ENCODE measurements at regions not wholly inside any gene's neighbourhood (a gene's known extent, or its start where the extent isn't known, plus 50 kb on each side); places are given as distances from the start of the nearest gene placed in this dataset.

DNA sequence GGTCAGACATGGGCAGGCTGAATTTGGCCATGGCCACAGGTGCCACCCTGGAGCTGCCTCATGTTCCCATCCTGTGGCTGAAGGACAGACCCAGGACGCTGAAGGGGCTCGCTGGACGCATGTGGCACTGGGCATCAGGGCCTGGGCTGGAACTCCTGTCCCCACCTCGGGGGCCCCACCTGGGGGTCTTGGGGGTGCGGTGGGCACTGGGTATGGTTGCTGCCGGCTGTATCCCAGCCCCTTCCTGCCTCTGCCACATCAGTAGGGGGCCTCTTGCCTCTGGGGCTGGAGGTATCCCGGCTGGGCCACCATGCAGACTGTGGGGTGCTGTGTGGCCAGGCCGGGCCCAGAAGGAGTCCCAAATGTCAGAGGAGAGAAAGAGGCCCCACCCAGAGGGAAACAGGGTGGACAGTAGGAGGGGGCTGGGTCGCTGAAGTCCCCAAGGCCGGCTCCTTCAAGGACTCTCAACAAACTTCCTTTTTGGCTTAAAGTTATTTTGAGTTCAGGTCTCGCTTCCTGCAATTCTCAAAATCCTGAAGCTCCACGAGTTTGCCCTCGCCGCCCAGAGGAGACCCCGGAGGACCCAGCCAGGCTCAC is 78.7 kb downstream of the SIK1 start:
- DNase-seq (ENCODE audit: low read depth in 2 of 2): no peak

- DNase-seq (ENCODE audit: low read depth in 2 of 2): no peak
Measured at GRCh38 chr21:43347461-43348169, 79.3 kb downstream of the SIK1 start.

GRCh38 chr21:43346551-43346950 is 80.4 kb downstream of the SIK1 start:
- no peak for DNase-seq (ENCODE audit: low read depth in 2 of 2)

GRCh38 chr21:43345746-43346409 is 81.1 kb downstream of the SIK1 start:
- DNase-seq (ENCODE audit: low read depth in 2 of 2): peak in 1 of 2 donors; percentile 65

DNA sequence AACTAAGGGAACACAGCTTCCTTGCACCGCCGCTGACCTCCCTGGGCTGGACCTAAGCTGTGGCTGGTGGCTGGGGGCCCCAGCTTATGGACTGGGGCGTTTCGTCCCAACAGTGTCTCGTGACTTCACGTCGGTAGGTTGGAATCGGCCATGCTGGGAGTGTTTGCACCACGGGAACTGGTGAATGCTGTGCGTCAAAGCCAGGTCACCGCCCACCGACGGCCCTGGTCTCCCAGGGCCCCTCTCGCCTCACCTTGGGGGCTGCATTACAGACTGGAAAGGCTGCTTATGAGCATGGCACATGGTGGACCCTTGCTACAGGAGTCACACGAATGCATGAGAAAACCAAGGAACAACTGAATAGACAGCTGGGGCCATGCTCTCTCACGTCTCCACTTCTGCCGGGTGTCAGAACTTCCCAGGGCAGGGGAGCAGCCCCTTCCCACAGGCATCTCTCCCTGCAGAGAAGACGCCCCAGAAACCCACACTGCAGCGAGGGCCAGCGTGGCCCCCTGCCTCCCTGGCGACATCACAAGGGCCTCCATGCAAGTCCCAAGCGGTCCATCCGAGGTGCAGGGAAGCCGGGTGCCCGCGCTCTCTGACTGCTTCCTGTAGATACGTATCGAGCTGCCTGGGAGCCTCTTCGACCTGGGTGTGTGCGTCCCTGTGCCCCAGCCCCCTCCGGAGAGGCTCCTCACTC is 81.7 kb downstream of the SIK1 start:
- no peak for DNase-seq (ENCODE audit: low read depth in 2 of 2)

GRCh38 chr21:43343992-43344886 is 82.7 kb downstream of the SIK1 start:
- no peak for DNase-seq (ENCODE audit: low read depth in 2 of 2)

DNA sequence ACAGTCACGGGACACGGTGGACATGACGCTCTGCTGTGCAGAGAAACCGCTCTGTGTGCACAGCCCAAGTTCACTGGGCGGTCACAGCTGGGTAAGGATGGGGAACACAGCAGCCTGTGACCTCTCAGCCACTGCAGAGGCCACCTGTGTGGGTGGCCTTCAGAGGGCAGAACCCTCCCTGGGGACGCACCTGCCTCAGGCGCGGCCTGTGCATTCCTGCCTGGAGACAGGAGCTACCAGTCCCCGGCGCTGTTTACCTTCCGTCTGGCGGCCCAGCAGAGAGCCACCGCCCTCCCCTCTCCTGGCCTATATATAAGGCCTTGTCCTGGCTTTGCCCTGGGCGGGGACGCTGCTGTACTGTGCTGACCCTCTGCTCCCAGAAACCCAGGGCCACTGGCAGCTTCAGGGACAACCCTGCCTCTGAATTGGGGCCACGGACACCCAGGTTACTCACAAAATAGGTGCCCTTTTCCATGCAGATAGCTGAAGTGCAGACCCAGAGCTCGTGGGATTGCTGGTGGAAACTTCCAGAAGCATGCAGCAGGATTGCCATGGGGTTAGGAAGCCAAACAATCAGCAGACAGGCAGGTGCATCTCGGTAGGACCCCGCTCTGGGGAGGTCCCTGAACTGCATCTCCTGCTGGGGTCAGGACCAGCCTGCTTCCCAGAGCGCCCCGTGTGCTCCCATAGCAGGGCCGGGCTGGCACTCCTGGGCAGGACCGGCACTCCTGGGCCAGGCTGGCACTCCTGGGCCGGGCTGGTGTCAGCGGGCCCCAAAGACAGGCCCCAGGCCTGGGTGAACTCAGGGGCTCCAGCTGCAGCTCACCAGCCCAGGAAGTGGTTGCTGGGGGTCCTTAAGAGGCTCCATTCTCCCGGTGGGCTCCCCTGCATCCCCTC is 83.6 kb downstream of the SIK1 start:
- no peak for DNase-seq (ENCODE audit: low read depth in 2 of 2)

DNA sequence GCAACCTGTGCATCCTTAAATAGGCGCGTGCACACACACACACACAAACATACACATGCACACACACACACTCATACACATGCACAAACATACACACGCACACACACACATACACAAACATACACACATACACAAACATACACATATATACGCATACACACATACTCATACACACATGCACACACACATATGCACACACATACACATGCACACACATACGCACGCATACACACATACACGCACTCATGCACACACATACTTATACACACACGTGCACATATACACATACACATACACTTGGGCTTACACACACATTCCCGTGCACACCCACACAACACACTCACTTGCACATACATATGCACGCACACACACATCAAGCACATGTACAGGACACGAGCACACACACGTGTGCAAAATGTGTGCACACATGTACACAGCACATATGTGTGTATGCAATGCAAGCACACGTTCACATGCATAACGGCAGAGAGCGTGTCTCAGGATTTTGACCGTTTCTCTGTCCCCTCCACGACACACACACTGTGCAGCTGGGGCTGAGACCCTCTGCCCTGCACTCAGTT is 84.5 kb downstream of the SIK1 start:
- no peak for DNase-seq (ENCODE audit: low read depth in 2 of 2)

DNA sequence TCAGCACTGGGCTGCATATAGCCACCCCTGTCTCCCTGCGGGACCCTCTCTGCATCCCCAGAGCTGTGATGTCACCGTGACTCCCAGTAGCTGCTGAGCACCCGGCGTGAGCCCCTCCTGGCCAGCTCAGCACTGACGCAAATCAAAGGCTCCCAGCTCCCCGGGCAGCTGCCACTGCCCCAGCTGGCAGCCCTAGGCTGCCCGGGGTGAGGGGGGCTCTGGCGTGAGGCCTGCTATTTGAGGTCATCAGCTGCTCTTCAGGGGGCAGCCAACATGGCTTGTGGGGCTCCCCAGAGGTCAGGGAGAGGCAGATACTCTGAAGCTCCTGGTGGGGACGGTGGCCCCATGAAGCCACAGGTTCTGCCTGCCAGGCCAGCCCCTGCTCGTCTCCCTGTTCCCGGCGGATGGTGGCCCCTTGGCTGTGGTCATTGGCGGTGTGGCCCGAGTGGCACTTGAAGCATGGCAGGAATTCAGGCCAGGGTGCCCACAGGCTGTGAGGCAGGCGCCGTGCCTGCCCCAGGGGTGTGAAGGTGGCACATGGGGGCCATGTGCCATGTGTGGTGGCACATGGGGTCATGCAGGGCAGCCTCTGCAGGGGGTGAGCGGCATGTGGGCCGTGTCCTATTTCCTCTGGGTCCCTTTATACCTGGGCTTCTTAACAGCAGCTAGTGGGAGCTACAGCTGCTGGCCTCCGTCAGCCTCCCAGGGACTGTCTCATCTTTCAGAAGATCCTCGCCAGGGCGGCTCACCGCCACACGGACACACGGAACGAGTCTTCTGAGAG is 85.4 kb downstream of the SIK1 start:
- no peak for DNase-seq (ENCODE audit: low read depth in 2 of 2)

DNA sequence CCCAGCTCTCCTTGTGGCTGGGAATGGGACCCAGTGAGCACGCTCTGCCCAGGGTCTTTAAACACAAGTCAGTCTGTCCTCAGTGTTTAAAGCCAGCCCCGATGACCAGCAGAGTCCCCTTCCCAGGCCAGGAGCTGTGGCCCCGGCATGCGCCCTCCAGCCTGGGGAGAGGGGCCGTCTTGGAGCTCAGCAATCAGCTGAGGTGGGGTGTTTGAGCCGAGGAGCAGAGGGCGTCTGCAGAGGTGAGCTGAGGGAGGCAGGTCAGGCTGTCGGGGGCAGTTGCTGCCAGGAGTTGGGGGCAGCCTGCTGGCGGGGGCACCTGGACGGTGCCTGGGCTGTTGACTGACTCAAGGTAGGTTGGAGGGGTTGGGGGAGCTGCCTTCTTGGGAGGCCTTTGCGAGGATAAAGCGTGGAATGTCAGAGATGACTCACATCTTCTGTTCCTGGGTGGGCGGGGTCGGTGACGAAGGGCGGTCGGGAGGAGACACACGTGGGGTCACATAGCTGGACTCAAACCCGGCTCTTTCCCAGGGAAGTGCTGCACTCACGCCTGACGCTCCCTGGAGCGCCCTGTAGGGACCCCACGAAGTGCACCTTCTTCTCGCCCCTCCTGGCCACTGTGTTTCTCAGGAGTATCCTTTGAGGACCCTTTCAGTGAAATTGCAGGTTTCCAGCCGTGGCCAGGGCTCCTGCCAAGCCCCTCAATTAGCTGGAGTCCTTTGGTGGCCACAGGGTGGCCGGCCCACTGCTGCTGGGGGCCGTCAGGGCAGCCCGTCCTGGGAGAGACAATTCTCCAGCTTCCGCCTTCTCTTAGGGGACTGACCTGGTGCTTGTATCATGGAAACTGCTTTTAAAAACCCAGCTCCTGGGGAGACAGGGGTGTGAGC is 86.2 kb downstream of the SIK1 start:
- peak in 1 of 2 donors; percentile 68 for DNase-seq (ENCODE audit: low read depth in 2 of 2)

DNA sequence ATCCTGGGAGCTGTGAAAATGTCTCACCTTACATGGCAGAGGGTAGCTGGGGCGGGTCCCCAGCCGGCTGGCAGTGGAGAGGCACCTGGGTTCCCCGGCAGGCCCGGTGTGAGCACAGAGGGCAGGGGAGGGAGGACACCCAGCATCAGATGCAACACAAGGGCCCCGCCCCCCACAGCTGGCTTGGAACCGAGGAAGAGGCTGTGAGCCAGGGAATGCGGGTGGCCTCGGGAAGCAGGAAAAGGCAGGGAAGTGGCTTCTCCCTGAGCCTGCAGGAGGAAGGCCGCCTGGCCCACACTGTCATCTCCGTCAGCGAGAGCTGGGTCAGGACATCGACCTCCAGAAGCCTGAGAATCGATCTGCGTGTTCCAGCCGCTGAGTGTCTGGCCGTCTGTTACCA is 87.3 kb downstream of the SIK1 start:
- peak in 1 of 2 donors; percentile 32 for DNase-seq (ENCODE audit: low read depth in 2 of 2)

DNA sequence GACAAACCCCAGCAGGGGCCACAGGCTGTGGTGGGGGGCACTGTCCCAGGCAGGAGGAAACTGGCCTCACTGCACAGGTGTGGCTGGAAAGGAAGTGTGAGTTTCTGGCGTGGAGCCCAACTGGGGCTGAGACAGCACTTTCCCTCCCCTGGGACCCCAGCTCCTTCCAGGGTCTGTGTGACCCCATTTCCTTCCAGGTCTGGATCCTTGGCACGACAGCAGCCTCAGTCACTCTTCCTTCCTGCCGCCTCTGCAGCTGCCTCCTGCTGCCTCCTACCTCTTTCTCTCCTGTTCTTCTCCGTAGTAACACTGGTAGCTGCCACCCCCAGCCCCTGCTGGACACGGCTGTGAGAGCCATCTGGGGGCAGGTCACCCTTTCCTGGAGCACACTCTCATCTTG is 88.0 kb downstream of the SIK1 start:
- DNase-seq (ENCODE audit: low read depth in 2 of 2): peak in 1 of 2 donors; percentile 74

DNA sequence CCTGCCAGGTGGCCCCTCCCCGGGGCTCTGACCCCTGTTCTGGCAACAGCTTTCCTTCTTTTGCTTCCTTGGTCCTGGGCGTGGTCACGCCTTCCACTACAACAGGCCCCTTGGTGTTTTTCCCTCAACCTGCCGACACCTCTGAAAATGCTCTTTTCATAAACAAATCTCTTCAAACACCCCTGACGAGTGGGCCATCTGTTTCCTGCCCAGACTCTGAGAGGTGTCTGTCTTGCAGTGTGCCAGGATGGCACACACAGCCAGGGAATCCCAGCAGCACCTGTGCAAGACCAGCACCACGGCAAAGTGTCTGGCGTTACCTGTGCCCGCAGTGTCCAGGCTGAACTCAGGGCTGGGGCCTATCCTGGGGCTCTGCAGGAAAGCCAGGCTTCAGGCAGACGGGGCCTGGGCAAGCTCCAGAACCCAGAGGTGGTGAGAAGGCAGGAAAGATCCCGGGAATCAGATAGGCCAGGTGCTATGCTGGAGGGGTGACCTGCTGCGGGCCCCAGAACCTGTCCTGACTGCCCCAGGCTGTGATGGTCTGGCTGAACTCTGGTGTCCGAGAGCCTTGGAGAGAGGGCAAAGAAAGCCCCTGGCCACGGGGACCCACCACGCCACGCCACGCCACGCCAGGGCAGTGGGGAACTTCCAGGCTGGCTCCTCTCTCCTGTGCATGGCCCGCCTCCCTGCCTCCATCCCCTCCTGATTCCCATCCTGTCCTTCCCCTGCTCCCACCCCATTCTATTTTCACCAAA is 88.9 kb downstream of the SIK1 start:
- no peak for DNase-seq (ENCODE audit: low read depth in 2 of 2)

DNA sequence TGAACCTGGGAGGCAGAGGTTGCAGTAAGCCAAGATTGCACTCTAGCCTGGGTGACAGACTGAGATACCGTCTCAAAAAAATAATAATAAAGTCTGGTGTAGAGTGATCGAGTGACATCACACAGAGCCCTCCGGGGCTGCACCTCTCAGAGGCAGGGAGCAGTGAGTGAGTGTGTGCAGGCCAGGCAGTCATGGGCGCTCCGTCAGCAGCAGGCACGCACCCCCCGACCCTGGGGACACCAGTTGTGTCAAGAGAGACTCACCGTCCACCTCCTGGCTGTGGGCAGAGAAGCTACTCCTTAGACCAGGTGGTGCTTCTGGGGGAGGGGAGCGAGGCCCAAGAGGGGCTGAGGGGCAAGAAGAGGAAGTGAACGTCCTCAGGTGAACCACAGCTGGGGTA is 91.8 kb downstream of the SIK1 start:
- no peak for DNase-seq (ENCODE audit: low read depth in 2 of 2)

DNA sequence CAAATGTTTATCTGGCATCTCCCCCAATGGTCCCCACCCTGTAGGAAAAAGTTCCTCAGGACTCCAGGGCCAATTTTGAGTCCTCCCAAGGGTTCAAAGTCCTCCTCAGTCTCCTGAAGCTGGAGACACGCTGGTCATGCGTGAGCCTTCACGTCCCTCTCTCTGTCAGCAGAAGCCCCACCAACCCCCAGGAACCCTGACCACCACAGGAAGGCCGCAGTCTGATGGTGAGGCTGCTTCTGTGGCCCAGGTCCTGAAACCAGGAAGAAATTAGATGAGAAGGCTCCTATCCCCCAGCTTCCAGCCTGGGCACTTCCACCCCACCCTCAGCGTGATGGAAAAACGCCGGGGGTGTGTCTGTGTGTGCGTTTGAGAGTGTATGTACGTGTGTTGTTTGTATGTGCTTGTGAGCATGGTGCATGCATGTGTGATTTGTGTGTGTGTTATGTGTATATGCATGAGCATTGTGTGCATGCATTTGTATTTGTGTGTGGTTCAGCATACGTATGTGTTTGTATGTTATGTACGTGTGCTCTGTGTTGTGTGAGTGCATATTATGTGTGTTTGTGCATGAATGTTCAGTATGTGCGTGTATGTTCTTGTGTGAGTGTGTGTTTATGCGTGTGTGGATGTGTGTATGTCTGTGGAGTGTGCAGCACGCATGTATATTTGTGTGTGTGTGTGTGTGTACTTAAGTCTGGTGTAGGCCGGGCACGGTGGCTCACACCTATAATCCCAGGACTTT is 92.5 kb downstream of the SIK1 start:
- DNase-seq (ENCODE audit: low read depth in 2 of 2): no peak

- DNase-seq (ENCODE audit: low read depth in 2 of 2): peak; percentile 57 to 77
Measured at GRCh38 chr21:43333298-43334062, 93.5 kb downstream of the SIK1 start.

Measured in dermis microvascular lymphatic vessel endothelial cell (primary cell).